GM23338 (cell line): ENCODE measurements at regions not wholly inside any gene's neighbourhood (a gene's known extent, or its start where the extent isn't known, plus 50 kb on each side); places are given as distances from the start of the nearest gene placed in this dataset.

Source experiments
- ATAC-seq: fragments of 200-7000 bp; cut with Tn5 transposase; 3 replicates; pipeline ENCODE4 v1.9.1; 2020
- DNase-seq: peaks from one replicate; pipeline ENCODE4 v3.0.0-alpha.2; 2015; ENCODE audit warnings: low spot score
- H2AFZ ChIP-seq: fragments of 200-600 bp; sonication (generic); 2 replicates; pipeline ENCODE4 v1.8.0; 2016; ENCODE audit warnings: antibody characterized with exemption, mild to moderate bottlenecking, moderate library complexity
- H3F3A ChIP-seq: fragments of 200-600 bp; sonication (generic); replicated peaks from 2 replicates; pipeline ENCODE4 v1.8.0; 2017; ENCODE audit warnings: antibody characterized with exemption, mixed run types, low read depth
- H3K27ac ChIP-seq: fragments of 200-600 bp; sonication (generic); 2 replicates; pipeline ENCODE4 v1.6.1; 2016; ENCODE audit warnings: low read depth
- H3K27me3 ChIP-seq: fragments of 200-600 bp; sonication (generic); 2 replicates; pipeline ENCODE4 v1.8.0; 2016; ENCODE audit warnings: mild to moderate bottlenecking, mixed run types, moderate library complexity; ENCODE audit not compliant: insufficient read depth
- H3K36me3 ChIP-seq: fragments of 200-600 bp; sonication (generic); 2 replicates; pipeline ENCODE4 v1.8.0; 2016; ENCODE audit warnings: mild to moderate bottlenecking; ENCODE audit not compliant: insufficient read depth
- H3K4me1 ChIP-seq: fragments of 200-600 bp; sonication (generic); 2 replicates; pipeline ENCODE4 v1.8.0; 2016; ENCODE audit warnings: mild to moderate bottlenecking, moderate library complexity; ENCODE audit not compliant: insufficient read depth
- H3K4me2 ChIP-seq: fragments of 200-600 bp; sonication (generic); 2 replicates; pipeline ENCODE4 v1.7.1; 2017; ENCODE audit warnings: mixed run types
- H3K4me3 ChIP-seq: fragments of 200-600 bp; sonication (generic); 2 replicates; pipeline ENCODE4 v1.6.1; 2016; ENCODE audit warnings: mixed run types
- H3K79me2 ChIP-seq: fragments of 200-600 bp; sonication (generic); replicated peaks from 2 replicates; pipeline ENCODE4 v1.8.0; 2017; ENCODE audit warnings: mild to moderate bottlenecking; ENCODE audit not compliant: insufficient read depth
- H3K9me2 ChIP-seq: fragments of 200-600 bp; sonication (generic); 2 replicates; pipeline ENCODE4 v1.8.0; 2017; ENCODE audit not compliant: insufficient read depth
- H4K20me1 ChIP-seq: fragments of 200-600 bp; sonication (generic); replicated peaks from 2 replicates; pipeline ENCODE4 v1.8.0; 2017; ENCODE audit warnings: mild to moderate bottlenecking; ENCODE audit not compliant: insufficient read depth
- H3K27ac Mint-ChIP-seq: 2 replicates; pipeline ENCODE4 v1.8.0; 2020; ENCODE audit warnings: inconsistent platforms, mild to moderate bottlenecking, moderate library complexity, mixed read lengths
- H3K27me3 Mint-ChIP-seq: 3 replicates; pipeline ENCODE4 v1.8.0; 2022; ENCODE audit warnings: low read depth, mild to moderate bottlenecking, moderate library complexity, mixed read lengths, inconsistent platforms; ENCODE audit not compliant: insufficient read depth, poor library complexity
- H3K36me3 Mint-ChIP-seq: 3 replicates; pipeline ENCODE4 v1.8.0; 2021; ENCODE audit warnings: low read depth, mild to moderate bottlenecking, inconsistent platforms, moderate library complexity, mixed read lengths
- H3K4me1 Mint-ChIP-seq: 3 replicates; pipeline ENCODE4 v1.8.0; 2020; ENCODE audit warnings: mild to moderate bottlenecking, inconsistent platforms, mixed read lengths
- H3K4me3 Mint-ChIP-seq: 3 replicates; pipeline ENCODE4 v1.8.0; 2021; ENCODE audit warnings: moderate library complexity, mild to moderate bottlenecking, inconsistent platforms, mixed read lengths
- H3K9me3 Mint-ChIP-seq: 3 replicates; pipeline ENCODE4 v1.8.0; 2020; ENCODE audit warnings: moderate library complexity, mild to moderate bottlenecking, inconsistent platforms, mixed read lengths
- CREB1 ChIP-seq: fragments of 250-450 bp; sonication (Bioruptor Pico); IDR thresholded peaks from 2 replicates; pipeline ENCODE4 v1.5.0; 2020; ENCODE audit warnings: low read depth, mild to moderate bottlenecking, moderate library complexity
- EZH2 ChIP-seq: fragments of 200-600 bp; sonication (generic); IDR thresholded peaks from one replicate; pipeline ENCODE4 v1.8.0; 2017; ENCODE audit warnings: antibody characterized with exemption, mild to moderate bottlenecking, low read depth; ENCODE audit not compliant: unreplicated experiment
- JUNB ChIP-seq: IDR thresholded peaks from one replicate; pipeline ENCODE4 v1.6.1; 2016; ENCODE audit warnings: antibody characterized with exemption; ENCODE audit not compliant: unreplicated experiment
- NANOG ChIP-seq: IDR thresholded peaks from 2 replicates; pipeline ENCODE4 v1.6.1; 2016; ENCODE audit warnings: antibody characterized with exemption, borderline replicate concordance
- POLR2AphosphoS5 ChIP-seq: IDR thresholded peaks from 2 replicates; pipeline ENCODE4 v1.6.1; 2016; ENCODE audit warnings: antibody characterized with exemption, low read depth
- ZNF114 ChIP-seq: fragments of 250-450 bp; sonication (Bioruptor Pico); IDR thresholded peaks from 2 replicates; pipeline ENCODE4 v1.5.0; 2020; ENCODE audit warnings: mild to moderate bottlenecking, moderate library complexity
- ZNF331 ChIP-seq: fragments of 250-450 bp; sonication (Bioruptor Pico); IDR thresholded peaks from 2 replicates; pipeline ENCODE4 v1.5.0; 2020; ENCODE audit warnings: low read depth, mild to moderate bottlenecking, moderate library complexity
- TF ChIP-seq, protein P1 (sequence below), 2 experiments: fragments of 200-600 bp in 1 of 2; sonication (generic) in 1 of 2; conservative IDR thresholded peaks; 2 replicates each; pipeline versions ENCODE4 v1.5.1 to v1.6.1; 2016 to 2017; ENCODE audit warnings: antibody characterized with exemption in 2 of 2, low read depth in 2 of 2, mild to moderate bottlenecking in 2 of 2, moderate library complexity in 1 of 2
- TF ChIP-seq, protein P2 (sequence below): IDR thresholded peaks from one replicate; pipeline ENCODE4 v1.6.1; 2018; ENCODE audit warnings: antibody characterized with exemption; ENCODE audit not compliant: unreplicated experiment
- TF ChIP-seq, protein P3 (sequence below): fragments of 250-450 bp; sonication (Bioruptor Pico); IDR thresholded peaks from 2 replicates; pipeline ENCODE4 v1.5.0; 2020; ENCODE audit warnings: mild to moderate bottlenecking, moderate library complexity

DNA sequence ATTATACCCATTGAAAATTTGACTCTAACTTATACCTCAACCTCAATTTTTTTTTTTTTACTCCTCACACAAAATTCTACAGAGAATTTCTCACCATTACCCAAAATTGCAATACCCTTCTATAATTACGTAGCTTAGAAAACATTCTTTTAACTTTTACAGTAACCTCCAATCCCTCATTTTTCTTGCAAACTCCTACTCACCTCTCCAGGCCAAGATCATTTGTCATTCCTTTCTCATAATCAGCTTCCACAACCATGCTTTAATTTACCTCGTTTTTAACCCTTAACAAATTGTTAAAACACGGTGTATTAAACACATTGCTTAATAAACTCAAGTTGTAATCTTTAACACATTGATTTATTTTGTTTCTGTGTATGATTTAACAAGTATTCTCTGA, 289.7 kb upstream of the TRAM1L1 start (continued):
- TF ChIP-seq POLR2AphosphoS5 (no peak), EZH2 (no peak), ZNF114 (CRISPR knock-in tag) (no peak), CREB1 (no peak), JUNB (no peak)
- TF ChIP-seq, protein P1, sequence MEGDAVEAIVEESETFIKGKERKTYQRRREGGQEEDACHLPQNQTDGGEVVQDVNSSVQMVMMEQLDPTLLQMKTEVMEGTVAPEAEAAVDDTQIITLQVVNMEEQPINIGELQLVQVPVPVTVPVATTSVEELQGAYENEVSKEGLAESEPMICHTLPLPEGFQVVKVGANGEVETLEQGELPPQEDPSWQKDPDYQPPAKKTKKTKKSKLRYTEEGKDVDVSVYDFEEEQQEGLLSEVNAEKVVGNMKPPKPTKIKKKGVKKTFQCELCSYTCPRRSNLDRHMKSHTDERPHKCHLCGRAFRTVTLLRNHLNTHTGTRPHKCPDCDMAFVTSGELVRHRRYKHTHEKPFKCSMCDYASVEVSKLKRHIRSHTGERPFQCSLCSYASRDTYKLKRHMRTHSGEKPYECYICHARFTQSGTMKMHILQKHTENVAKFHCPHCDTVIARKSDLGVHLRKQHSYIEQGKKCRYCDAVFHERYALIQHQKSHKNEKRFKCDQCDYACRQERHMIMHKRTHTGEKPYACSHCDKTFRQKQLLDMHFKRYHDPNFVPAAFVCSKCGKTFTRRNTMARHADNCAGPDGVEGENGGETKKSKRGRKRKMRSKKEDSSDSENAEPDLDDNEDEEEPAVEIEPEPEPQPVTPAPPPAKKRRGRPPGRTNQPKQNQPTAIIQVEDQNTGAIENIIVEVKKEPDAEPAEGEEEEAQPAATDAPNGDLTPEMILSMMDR (conservative IDR thresholded peaks at IDR 0.05; ENCODE audit: low read depth in 2 of 2) = no peak
- TF ChIP-seq, protein P2, sequence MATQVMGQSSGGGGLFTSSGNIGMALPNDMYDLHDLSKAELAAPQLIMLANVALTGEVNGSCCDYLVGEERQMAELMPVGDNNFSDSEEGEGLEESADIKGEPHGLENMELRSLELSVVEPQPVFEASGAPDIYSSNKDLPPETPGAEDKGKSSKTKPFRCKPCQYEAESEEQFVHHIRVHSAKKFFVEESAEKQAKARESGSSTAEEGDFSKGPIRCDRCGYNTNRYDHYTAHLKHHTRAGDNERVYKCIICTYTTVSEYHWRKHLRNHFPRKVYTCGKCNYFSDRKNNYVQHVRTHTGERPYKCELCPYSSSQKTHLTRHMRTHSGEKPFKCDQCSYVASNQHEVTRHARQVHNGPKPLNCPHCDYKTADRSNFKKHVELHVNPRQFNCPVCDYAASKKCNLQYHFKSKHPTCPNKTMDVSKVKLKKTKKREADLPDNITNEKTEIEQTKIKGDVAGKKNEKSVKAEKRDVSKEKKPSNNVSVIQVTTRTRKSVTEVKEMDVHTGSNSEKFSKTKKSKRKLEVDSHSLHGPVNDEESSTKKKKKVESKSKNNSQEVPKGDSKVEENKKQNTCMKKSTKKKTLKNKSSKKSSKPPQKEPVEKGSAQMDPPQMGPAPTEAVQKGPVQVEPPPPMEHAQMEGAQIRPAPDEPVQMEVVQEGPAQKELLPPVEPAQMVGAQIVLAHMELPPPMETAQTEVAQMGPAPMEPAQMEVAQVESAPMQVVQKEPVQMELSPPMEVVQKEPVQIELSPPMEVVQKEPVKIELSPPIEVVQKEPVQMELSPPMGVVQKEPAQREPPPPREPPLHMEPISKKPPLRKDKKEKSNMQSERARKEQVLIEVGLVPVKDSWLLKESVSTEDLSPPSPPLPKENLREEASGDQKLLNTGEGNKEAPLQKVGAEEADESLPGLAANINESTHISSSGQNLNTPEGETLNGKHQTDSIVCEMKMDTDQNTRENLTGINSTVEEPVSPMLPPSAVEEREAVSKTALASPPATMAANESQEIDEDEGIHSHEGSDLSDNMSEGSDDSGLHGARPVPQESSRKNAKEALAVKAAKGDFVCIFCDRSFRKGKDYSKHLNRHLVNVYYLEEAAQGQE = no peak

DNA sequence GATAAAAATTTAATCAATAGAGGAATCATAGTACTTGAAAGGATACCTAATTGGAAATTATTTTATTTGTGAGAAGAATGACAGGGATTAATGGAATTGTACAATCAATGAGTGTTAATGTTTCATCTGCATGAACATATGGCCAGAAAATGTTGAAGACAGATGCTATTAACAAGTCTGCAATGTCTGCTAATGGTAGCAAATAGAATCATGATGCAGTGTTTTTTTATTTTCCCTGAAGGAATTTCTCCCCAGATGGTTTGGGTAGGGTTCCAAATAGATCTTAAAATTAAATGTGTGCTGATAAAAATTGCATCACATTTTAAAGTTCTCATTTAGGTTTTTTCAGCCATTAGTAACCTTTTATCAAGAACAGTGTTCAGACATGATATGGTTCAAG, 291.3 kb upstream of the TRAM1L1 start:
- H3K9me3 Mint-ChIP-seq = no peaks in the 10 kb centered on the region
- Histone ChIP-seq H3F3A (no peaks in the 10 kb centered on the region), H3K9me2 (no peaks in the 10 kb centered on the region), H2AFZ (no peak overlapping the region), H3K4me1 (0 out of 2 replicates have a peak, but pooled peaks cover 2% of the 10 kb centered on the region), H3K4me3 (no peak overlapping the region), H3K79me2 (no peaks in the 10 kb centered on the region), H3K27ac (no peak overlapping the region), H3K36me3 (no peaks in the 10 kb centered on the region), H3K27me3 (no peaks in the 10 kb centered on the region), H3K4me2 (no peak overlapping the region), H4K20me1 (no peaks in the 10 kb centered on the region)
- DNase-seq (no peak), ATAC-seq (no peak)
- H3K27me3 Mint-ChIP-seq = no peaks in the 10 kb centered on the region
- H3K4me1 Mint-ChIP-seq = no peaks in the 10 kb centered on the region
- no peaks in the 10 kb centered on the region for H3K36me3 Mint-ChIP-seq
- no peak for TF ChIP-seq JUNB
- TF ChIP-seq, protein P3, sequence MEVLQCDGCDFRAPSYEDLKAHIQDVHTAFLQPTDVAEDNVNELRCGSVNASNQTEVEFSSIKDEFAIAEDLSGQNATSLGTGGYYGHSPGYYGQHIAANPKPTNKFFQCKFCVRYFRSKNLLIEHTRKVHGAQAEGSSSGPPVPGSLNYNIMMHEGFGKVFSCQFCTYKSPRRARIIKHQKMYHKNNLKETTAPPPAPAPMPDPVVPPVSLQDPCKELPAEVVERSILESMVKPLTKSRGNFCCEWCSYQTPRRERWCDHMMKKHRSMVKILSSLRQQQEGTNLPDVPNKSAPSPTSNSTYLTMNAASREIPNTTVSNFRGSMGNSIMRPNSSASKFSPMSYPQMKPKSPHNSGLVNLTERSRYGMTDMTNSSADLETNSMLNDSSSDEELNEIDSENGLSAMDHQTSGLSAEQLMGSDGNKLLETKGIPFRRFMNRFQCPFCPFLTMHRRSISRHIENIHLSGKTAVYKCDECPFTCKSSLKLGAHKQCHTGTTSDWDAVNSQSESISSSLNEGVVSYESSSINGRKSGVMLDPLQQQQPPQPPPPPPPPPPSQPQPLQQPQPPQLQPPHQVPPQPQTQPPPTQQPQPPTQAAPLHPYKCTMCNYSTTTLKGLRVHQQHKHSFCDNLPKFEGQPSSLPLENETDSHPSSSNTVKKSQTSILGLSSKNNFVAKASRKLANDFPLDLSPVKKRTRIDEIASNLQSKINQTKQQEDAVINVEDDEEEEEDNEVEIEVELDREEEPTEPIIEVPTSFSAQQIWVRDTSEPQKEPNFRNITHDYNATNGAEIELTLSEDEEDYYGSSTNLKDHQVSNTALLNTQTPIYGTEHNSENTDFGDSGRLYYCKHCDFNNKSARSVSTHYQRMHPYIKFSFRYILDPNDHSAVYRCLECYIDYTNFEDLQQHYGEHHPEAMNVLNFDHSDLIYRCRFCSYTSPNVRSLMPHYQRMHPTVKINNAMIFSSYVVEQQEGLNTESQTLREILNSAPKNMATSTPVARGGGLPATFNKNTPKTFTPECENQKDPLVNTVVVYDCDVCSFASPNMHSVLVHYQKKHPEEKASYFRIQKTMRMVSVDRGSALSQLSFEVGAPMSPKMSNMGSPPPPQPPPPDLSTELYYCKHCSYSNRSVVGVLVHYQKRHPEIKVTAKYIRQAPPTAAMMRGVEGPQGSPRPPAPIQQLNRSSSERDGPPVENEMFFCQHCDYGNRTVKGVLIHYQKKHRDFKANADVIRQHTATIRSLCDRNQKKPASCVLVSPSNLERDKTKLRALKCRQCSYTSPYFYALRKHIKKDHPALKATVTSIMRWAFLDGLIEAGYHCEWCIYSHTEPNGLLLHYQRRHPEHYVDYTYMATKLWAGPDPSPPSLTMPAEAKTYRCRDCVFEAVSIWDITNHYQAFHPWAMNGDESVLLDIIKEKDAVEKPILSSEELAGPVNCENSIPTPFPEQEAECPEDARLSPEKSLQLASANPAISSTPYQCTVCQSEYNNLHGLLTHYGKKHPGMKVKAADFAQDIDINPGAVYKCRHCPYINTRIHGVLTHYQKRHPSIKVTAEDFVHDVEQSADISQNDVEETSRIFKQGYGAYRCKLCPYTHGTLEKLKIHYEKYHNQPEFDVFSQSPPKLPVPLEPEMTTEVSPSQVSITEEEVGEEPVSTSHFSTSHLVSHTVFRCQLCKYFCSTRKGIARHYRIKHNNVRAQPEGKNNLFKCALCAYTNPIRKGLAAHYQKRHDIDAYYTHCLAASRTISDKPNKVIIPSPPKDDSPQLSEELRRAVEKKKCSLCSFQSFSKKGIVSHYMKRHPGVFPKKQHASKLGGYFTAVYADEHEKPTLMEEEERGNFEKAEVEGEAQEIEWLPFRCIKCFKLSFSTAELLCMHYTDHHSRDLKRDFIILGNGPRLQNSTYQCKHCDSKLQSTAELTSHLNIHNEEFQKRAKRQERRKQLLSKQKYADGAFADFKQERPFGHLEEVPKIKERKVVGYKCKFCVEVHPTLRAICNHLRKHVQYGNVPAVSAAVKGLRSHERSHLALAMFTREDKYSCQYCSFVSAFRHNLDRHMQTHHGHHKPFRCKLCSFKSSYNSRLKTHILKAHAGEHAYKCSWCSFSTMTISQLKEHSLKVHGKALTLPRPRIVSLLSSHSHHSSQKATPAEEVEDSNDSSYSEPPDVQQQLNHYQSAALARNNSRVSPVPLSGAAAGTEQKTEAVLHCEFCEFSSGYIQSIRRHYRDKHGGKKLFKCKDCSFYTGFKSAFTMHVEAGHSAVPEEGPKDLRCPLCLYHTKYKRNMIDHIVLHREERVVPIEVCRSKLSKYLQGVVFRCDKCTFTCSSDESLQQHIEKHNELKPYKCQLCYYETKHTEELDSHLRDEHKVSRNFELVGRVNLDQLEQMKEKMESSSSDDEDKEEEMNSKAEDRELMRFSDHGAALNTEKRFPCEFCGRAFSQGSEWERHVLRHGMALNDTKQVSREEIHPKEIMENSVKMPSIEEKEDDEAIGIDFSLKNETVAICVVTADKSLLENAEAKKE (CRISPR knock-in tag) = no peak
- no peak for TF ChIP-seq ZNF331 (CRISPR knock-in tag)
- TF ChIP-seq, protein P2 = no peak
- TF ChIP-seq NANOG = no peak
- H3K27ac Mint-ChIP-seq = no peak overlapping the region
- H3K4me3 Mint-ChIP-seq = no peak overlapping the region
